ENCODE measurements at regions not wholly inside any gene's neighbourhood (a gene's known extent, or its start where the extent isn't known, plus 50 kb on each side); places are given as distances from the start of the nearest gene placed in this dataset.

DNA sequence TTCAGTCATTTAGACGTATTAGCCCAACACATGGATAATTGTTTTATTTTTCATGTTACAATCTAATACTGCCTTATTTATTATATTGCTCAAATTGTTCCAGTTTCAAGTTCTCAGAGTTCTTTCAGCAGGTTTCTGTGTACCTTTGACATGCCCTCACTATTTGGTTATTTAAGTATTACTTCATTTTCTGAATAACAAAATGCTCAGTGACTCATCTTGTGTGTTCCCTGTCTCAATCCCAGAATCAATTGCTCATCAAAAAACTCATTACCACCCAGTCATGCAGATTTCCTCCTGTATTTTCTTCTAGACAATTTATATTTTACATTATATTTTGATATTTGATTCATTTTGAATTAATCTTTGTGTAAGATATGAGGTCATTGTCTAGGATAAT is 562.6 kb downstream of the ANXA1 start:
- intact Hi-C loops (cut with DNase I) = no loop called here
- no peak overlapping the region for H3K27ac ChIP-seq
- H3K4me3 ChIP-seq = no peak overlapping the region
- H3K4me1 ChIP-seq = no peaks in the 10 kb centered on the region
- no peak for ATAC-seq
- DNase-seq = no peak
- H3K27me3 ChIP-seq = no peaks in the 10 kb centered on the region
- 17 to 23% methylated on average over 1 of the region's 1 CpG for WGBS, 2 donors
- H3K9me3 ChIP-seq = no peaks in the 10 kb centered on the region
- no peaks in the 10 kb centered on the region for H3K36me3 ChIP-seq (replicated peaks in 1 of 2; ENCODE audit: insufficient read depth in 1 of 2, low read depth in 2 of 2)
- no peak for TF ChIP-seq POLR2A (IDR thresholded peaks at IDR 0.05)

DNA sequence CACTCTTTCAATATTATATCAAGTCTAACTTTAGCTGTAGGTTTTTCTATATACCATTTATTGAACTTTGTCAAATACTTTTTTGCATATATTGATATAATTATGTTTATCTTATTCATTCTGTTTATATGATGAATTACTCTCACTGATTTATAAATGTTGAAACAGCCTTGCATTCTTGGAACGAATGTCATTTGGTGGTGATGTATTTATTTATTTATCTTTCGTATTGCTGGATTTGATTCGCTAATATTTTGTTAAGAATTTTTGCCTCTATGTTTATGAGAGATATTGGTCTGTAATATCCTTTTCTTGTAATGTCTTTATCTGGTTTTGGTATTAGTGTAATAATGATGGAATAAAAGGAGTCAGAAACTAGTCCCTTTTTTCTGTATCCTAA is 563.9 kb downstream of the ANXA1 start:
- intact Hi-C loops (cut with DNase I) = no loop called here
- TF ChIP-seq, protein P1, sequence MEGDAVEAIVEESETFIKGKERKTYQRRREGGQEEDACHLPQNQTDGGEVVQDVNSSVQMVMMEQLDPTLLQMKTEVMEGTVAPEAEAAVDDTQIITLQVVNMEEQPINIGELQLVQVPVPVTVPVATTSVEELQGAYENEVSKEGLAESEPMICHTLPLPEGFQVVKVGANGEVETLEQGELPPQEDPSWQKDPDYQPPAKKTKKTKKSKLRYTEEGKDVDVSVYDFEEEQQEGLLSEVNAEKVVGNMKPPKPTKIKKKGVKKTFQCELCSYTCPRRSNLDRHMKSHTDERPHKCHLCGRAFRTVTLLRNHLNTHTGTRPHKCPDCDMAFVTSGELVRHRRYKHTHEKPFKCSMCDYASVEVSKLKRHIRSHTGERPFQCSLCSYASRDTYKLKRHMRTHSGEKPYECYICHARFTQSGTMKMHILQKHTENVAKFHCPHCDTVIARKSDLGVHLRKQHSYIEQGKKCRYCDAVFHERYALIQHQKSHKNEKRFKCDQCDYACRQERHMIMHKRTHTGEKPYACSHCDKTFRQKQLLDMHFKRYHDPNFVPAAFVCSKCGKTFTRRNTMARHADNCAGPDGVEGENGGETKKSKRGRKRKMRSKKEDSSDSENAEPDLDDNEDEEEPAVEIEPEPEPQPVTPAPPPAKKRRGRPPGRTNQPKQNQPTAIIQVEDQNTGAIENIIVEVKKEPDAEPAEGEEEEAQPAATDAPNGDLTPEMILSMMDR (IDR thresholded peaks at IDR 0.05) = no peak
- no peak for TF ChIP-seq POLR2A (IDR thresholded peaks at IDR 0.05)
- Histone ChIP-seq H3K36me3 (replicated peaks in 1 of 2; ENCODE audit: insufficient read depth in 1 of 2, low read depth in 2 of 2) (no peaks in the 10 kb centered on the region), H3K9me3 (no peaks in the 10 kb centered on the region), H3K4me3 (no peak overlapping the region), H3K27ac (no peak overlapping the region), H3K4me1 (no peaks in the 10 kb centered on the region), H3K27me3 (no peaks in the 10 kb centered on the region)
- no peak for ATAC-seq
- 61 to 69% methylated on average over 3 of the region's 3 CpGs for WGBS, 2 donors
- no peak for DNase-seq

DNA sequence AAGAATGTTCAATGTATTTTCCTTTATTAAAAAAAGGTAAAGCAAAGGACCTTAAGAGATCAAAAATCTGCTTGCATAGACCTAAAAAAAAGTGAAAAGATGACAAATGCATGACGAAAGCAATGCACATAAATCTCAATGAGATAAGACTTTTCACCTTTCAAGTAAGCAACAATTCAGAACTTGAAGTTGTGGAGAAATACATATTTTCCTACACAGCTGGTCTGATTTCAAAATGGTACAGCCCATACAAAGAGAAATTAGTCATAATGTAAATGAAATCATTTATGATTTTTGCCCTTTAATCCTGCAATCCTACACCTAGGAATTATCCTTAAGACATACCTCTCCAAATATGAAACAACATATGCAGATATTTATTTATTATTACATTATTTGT is 568.0 kb downstream of the ANXA1 start:
- no peaks in the 10 kb centered on the region for H3K4me1 ChIP-seq
- intact Hi-C loops (cut with DNase I) = no loop called here
- H3K27ac ChIP-seq = no peak overlapping the region
- WGBS, 2 donors = 22 to 44% methylated on average over 1 of the region's 1 CpG
- DNase-seq (no peak), ATAC-seq (no peak)
- H3K36me3 ChIP-seq (replicated peaks in 1 of 2; ENCODE audit: insufficient read depth in 1 of 2, low read depth in 2 of 2) = no peaks in the 10 kb centered on the region
- H3K4me3 ChIP-seq = no peak overlapping the region
- TF ChIP-seq, protein P1 (IDR thresholded peaks at IDR 0.05) = no peak
- TF ChIP-seq POLR2A (IDR thresholded peaks at IDR 0.05) = no peak
- H3K9me3 ChIP-seq = no peaks in the 10 kb centered on the region
- no peaks in the 10 kb centered on the region for H3K27me3 ChIP-seq

DNA sequence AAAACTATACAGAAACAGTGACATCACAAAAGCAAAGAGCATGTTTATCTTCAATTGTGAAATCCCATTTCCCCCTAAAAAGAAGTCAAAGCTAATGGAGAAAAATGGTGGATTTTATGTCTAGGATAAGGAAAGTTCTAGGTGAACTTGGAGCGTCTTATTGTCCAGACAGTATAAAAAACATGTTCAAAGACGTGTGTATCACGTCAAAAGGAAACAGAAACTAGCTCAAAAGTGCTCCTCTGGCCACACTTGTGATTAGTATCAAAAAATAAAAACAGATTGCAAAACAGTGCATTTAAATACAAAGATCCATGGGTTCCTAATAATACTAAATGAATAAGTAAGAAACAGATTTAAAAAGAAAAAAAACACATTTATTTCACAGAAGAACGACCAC is 568.9 kb downstream of the ANXA1 start:
- DNase-seq (no peak), ATAC-seq (no peak)
- no peaks in the 10 kb centered on the region for H3K9me3 ChIP-seq
- no peaks in the 10 kb centered on the region for H3K27me3 ChIP-seq
- no peaks in the 10 kb centered on the region for H3K4me1 ChIP-seq
- no peaks in the 10 kb centered on the region for H3K36me3 ChIP-seq (replicated peaks in 1 of 2; ENCODE audit: insufficient read depth in 1 of 2, low read depth in 2 of 2)
- TF ChIP-seq, protein P1 (IDR thresholded peaks at IDR 0.05) = no peak
- no peak for TF ChIP-seq POLR2A (IDR thresholded peaks at IDR 0.05)
- H3K27ac ChIP-seq = no peak overlapping the region
- H3K4me3 ChIP-seq = no peak overlapping the region
- intact Hi-C loops (cut with DNase I) = no loop called here
- WGBS, 2 donors = 37 to 49% methylated on average over 4 of the region's 4 CpGs

DNA sequence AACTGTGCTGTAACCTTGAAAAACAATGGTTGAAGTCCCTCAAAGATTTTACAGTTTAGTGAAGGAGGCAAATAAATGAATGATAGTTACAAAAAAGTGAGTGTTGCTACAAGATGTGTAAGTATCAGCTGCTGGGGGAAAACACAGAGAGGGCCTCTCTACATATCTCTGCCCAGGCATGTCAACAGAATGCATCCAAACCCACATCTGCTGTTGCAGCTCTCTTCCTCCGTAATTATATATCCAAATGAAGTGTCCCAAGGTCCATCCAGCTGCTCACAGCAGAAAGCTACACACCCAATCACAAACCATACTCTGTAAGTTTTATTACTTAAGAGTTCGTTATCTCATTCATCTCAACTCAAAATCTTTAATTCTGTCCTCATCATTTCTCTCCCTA is 584.6 kb downstream of the ANXA1 start:
- intact Hi-C loops (cut with DNase I) = no loop called here
- no peak for DNase-seq
- Histone ChIP-seq H3K4me3 (no peak overlapping the region), H3K27ac (no peak overlapping the region), H3K4me1 (no peaks in the 10 kb centered on the region), H3K9me3 (no peaks in the 10 kb centered on the region), H3K36me3 (replicated peaks in 1 of 2; ENCODE audit: insufficient read depth in 1 of 2, low read depth in 2 of 2) (no peaks in the 10 kb centered on the region), H3K27me3 (no peaks in the 10 kb centered on the region)
- no peak for ATAC-seq
- TF ChIP-seq POLR2A (IDR thresholded peaks at IDR 0.05) = no peak
- TF ChIP-seq, protein P1 (IDR thresholded peaks at IDR 0.05) = no peak
- 55 to 56% methylated on average over 2 of the region's 2 CpGs for WGBS, 2 donors

All from body of pancreas (tissue), 4 donors.